Loucy (cell line): ENCODE measurements at regions not wholly inside any gene's neighbourhood (a gene's known extent, or its start where the extent isn't known, plus 50 kb on each side); places are given as distances from the start of the nearest gene placed in this dataset.

Source experiments
- EZH2phosphoT487 ChIP-seq: fragments of 200-600 bp; IDR thresholded peaks from 2 replicates; pipeline ENCODE4 v1.6.1; 2018; ENCODE audit warnings: antibody characterized with exemption, mild to moderate bottlenecking, moderate library complexity, borderline replicate concordance
- TF ChIP-seq, protein P1 (sequence below): fragments of 200-600 bp; sonication (generic); conservative IDR thresholded peaks from 2 replicates; pipeline ENCODE4 v1.5.1; 2014; ENCODE audit warnings: mild to moderate bottlenecking, antibody characterized with exemption, low read length

DNA sequence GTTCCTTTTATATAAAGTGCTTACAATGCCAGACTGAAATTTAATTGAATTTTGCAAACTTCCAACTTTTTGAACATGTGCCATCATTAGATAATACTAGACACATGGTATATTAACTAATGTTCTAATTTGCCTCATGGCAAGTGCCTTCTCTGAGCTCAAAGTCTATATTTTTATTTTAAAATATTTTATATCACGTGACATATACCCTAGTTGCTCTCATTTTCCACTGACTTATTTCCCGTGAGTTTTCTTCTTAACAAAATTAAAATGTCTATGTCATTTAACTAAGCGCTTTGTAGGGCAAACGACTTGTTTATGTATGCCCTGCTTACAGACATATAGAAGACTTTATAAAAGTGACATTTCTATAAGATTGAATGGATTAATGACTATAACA is 509.6 kb upstream of the SYT4 start:
- TF ChIP-seq, protein P1, sequence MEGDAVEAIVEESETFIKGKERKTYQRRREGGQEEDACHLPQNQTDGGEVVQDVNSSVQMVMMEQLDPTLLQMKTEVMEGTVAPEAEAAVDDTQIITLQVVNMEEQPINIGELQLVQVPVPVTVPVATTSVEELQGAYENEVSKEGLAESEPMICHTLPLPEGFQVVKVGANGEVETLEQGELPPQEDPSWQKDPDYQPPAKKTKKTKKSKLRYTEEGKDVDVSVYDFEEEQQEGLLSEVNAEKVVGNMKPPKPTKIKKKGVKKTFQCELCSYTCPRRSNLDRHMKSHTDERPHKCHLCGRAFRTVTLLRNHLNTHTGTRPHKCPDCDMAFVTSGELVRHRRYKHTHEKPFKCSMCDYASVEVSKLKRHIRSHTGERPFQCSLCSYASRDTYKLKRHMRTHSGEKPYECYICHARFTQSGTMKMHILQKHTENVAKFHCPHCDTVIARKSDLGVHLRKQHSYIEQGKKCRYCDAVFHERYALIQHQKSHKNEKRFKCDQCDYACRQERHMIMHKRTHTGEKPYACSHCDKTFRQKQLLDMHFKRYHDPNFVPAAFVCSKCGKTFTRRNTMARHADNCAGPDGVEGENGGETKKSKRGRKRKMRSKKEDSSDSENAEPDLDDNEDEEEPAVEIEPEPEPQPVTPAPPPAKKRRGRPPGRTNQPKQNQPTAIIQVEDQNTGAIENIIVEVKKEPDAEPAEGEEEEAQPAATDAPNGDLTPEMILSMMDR: no peak
- no peak for TF ChIP-seq EZH2phosphoT487
